Heart left ventricle (tissue), 13 donors: ENCODE measurements at regions not wholly inside any gene's neighbourhood (a gene's known extent, or its start where the extent isn't known, plus 50 kb on each side); places are given as distances from the start of the nearest gene placed in this dataset.

ENCODE experiments used
- POLR2A ChIP-seq, 2 donors: fragments of 450-650 bp; IDR thresholded peaks; one replicate each; pipeline ENCODE4 v1.6.1; 2017; ENCODE audit warnings: antibody characterized with exemption in 2 of 2, mild to moderate bottlenecking in 2 of 2, moderate library complexity in 2 of 2
- TF ChIP-seq, protein P1 (sequence below), 12 donors: fragments of 200-600 bp; sonication (generic) in 4 of 12; IDR thresholded peaks; one replicate each; pipeline versions ENCODE4 v1.5.0 to v1.8.0; 2018 to 2022; ENCODE audit warnings: antibody characterized with exemption in 12 of 12, mild to moderate bottlenecking in 5 of 12
- donor health status: ischemic (EF 13 %, LVEDD 7.1; RV severe dilation, severe dysfunction).
- donor health status: DM: no; HTN: yes; CAD: no.
- donor health status: DM: no; HTN: no; CAD: no.
- donor health status: ischemic (EF 25% LVEDD 6.9; RV normal size, moderate dysfunction).
- donor health status: ischemic (EF 25% LVEDD 5.7; RV mildly dilated, moderate dysfunction).
- donor health status: ischemic (EF 35%, LVEDD 5.7; RV mildly dilated, moderate dysfunction).
- donor health status: nonischemic (EF 11% LVEDD 7.7; RV severe dilation, severe dysfunction).
- donor health status: DM: yes; HTN: yes; CAD: no.
- donor health status: PGD.
- donor health status: ischemic (EF 29% LVEDD 5.4; RV normal size, mild dysfunction).
- donor health status: nonischemic (EF 23%, LVEDD 6.1; RV moderate dilation, normal function).

DNA sequence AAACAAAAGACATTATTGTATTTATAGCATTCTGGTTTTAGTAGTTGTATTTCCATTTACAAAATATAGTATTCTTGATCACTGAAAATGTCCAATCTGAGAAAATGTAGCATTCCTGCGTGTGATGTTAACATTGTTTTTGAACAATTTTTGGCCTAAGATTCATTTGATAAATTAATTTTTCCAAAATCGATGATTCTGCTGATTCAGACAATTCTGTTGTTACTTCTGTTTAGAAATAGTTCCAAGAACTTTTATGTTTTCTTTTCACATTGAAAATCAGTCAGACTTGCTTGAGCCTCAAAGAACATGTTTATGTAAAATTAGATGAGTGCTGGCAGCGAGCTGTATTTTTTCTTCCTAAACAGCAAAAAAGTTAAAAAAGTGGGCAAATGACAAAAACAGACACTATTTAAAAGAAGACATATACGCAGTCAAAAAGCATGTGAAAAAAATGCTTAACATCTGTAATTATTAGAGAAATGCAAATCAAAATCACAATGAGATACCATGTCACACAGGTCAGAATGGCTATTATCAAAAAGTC is 804.5 kb upstream of the MIR17HG start:
- TF ChIP-seq, protein P1, sequence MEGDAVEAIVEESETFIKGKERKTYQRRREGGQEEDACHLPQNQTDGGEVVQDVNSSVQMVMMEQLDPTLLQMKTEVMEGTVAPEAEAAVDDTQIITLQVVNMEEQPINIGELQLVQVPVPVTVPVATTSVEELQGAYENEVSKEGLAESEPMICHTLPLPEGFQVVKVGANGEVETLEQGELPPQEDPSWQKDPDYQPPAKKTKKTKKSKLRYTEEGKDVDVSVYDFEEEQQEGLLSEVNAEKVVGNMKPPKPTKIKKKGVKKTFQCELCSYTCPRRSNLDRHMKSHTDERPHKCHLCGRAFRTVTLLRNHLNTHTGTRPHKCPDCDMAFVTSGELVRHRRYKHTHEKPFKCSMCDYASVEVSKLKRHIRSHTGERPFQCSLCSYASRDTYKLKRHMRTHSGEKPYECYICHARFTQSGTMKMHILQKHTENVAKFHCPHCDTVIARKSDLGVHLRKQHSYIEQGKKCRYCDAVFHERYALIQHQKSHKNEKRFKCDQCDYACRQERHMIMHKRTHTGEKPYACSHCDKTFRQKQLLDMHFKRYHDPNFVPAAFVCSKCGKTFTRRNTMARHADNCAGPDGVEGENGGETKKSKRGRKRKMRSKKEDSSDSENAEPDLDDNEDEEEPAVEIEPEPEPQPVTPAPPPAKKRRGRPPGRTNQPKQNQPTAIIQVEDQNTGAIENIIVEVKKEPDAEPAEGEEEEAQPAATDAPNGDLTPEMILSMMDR (IDR thresholded peaks at IDR 0.05): no peak
- TF ChIP-seq POLR2A (IDR thresholded peaks at IDR 0.05): no peak
